Erythroblast (primary cell): ENCODE measurements at regions not wholly inside any gene's neighbourhood (a gene's known extent, or its start where the extent isn't known, plus 50 kb on each side); places are given as distances from the start of the nearest gene placed in this dataset.

ENCODE experiments used
- DNase-seq, 2 experiments: peaks; one replicate each; lab custom pipeline; 2025; lab: John Stamatoyannopoulos, UW
- GATA1 ChIP-seq: IDR thresholded peaks from 2 replicates; pipeline ENCODE4 v1.6.1; 2011; ENCODE audit warnings: low read depth, mild to moderate bottlenecking, control low read depth, low read length, moderate library complexity
- POLR2A ChIP-seq: IDR thresholded peaks from 2 replicates; pipeline ENCODE4 v1.6.1; 2011; ENCODE audit warnings: mild to moderate bottlenecking, low read length

- TF ChIP-seq POLR2A (no peak), GATA1 (no peak)
These were observed 234.3 kb downstream of the ETAA1 start for GRCh38 chr2:67631483-67631882.

GRCh38 chr2:67633212-67633856, 236.2 kb downstream of the ETAA1 start:
- DNase-seq: no peak
- TF ChIP-seq GATA1 (no peak), POLR2A (no peak)

More at GRCh38 chr2:67631483-67631882, 234.3 kb downstream of the ETAA1 start:
- no peak for DNase-seq

- no peak for TF ChIP-seq POLR2A
- TF ChIP-seq GATA1: no peak
- no peak for DNase-seq
These were observed 241.0 kb downstream of the ETAA1 start for GRCh38 chr2:67638146-67638545.

- TF ChIP-seq GATA1: no peak
- no peak for TF ChIP-seq POLR2A
- no peak for DNase-seq
These were observed 244.3 kb downstream of the ETAA1 start for GRCh38 chr2:67641312-67642045.

- no peak for TF ChIP-seq POLR2A
- no peak for TF ChIP-seq GATA1
- DNase-seq: no peak
These were observed 244.9 kb downstream of the ETAA1 start for GRCh38 chr2:67642046-67642382.

GRCh38 chr2:67642961-67643360, 245.8 kb downstream of the ETAA1 start:
- no peak for TF ChIP-seq GATA1
- no peak for TF ChIP-seq POLR2A
- DNase-seq: no peak

GRCh38 chr2:67645280-67646138, 248.4 kb downstream of the ETAA1 start:
- DNase-seq: peak; percentile 14 to 63
- TF ChIP-seq GATA1: no peak
- TF ChIP-seq POLR2A: no peak

GRCh38 chr2:67646714-67647333, 249.7 kb downstream of the ETAA1 start:
- DNase-seq: no peak
- TF ChIP-seq POLR2A (no peak), GATA1 (no peak)

- no peak for DNase-seq
- TF ChIP-seq GATA1 (no peak), POLR2A (no peak)
These were observed 252.5 kb downstream of the ETAA1 start for GRCh38 chr2:67649331-67650261.

- TF ChIP-seq GATA1 (no peak), POLR2A (no peak)
- DNase-seq: peak; percentile 56 to 59
These were observed 253.4 kb downstream of the ETAA1 start for GRCh38 chr2:67650291-67651133.

- no peak for DNase-seq
- TF ChIP-seq POLR2A: no peak
- TF ChIP-seq GATA1: no peak
These were observed 254.4 kb downstream of the ETAA1 start for GRCh38 chr2:67651565-67651964.

GRCh38 chr2:67652679-67653078, 255.5 kb downstream of the ETAA1 start:
- TF ChIP-seq GATA1 (no peak), POLR2A (no peak)
- no peak for DNase-seq
